WERI-Rb-1 (cell line): ENCODE measurements at regions not wholly inside any gene's neighbourhood (a gene's known extent, or its start where the extent isn't known, plus 50 kb on each side); places are given as distances from the start of the nearest gene placed in this dataset.

Source experiments
- DNase-seq: peaks from one replicate; pipeline ENCODE4 v3.0.0-alpha.2; 2020
- H3K27ac ChIP-seq: fragments of 250-450 bp; sonication (Bioruptor Pico); 2 replicates; pipeline ENCODE4 v1.5.1; 2020; ENCODE audit warnings: mild to moderate bottlenecking, moderate library complexity
- H3K27me3 ChIP-seq: fragments of 250-450 bp; sonication (Bioruptor Pico); 2 replicates; pipeline ENCODE4 v1.5.1; 2021; ENCODE audit warnings: mild to moderate bottlenecking, low read depth, moderate library complexity; ENCODE audit not compliant: insufficient read depth, severe bottlenecking
- H3K36me3 ChIP-seq: fragments of 250-450 bp; sonication (Bioruptor Pico); 2 replicates; pipeline ENCODE4 v1.5.1; 2020; ENCODE audit warnings: mild to moderate bottlenecking, moderate library complexity
- H3K4me3 ChIP-seq: 2 replicates; pipeline ENCODE4 v1.5.1; 2011; ENCODE audit warnings: low read depth, mild to moderate bottlenecking, control low read depth, low read length
- H3K9me3 ChIP-seq: fragments of 250-450 bp; sonication (Bioruptor Pico); 2 replicates; pipeline ENCODE4 v1.5.1; 2021; ENCODE audit warnings: mild to moderate bottlenecking, moderate library complexity; ENCODE audit not compliant: severe bottlenecking
- TF ChIP-seq, protein P1 (sequence below): IDR thresholded peaks from 2 replicates; pipeline ENCODE4 v1.5.1; 2011; ENCODE audit warnings: low read depth, mild to moderate bottlenecking, control low read depth, inconsistent platforms, low read length

DNA sequence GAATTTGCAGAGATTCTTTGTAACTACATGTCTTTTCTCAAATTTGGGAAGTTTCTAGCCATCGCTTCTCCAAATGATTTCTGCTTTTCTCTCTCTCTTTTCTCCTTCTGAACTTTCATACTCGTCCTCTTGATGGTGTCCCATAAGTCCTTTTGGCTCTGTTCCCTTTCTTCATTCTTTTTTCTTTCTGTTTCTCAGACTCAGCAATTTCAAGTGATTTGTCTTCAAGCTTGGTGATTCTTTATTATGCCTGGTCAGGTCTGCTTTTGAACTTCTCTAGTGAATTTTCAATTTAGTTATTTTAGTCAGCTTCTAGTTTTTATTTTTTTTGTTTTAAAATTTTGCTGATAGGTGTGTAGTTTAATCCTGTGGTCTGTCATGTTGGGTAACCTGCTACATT is 57.6 kb upstream of the EEF1E1 start:
- Histone ChIP-seq H3K36me3 (no peaks in the 10 kb centered on the region), H3K9me3 (no peaks in the 10 kb centered on the region), H3K27me3 (no peaks in the 10 kb centered on the region), H3K4me3 (no peak overlapping the region), H3K27ac (no peak overlapping the region)
- TF ChIP-seq, protein P1, sequence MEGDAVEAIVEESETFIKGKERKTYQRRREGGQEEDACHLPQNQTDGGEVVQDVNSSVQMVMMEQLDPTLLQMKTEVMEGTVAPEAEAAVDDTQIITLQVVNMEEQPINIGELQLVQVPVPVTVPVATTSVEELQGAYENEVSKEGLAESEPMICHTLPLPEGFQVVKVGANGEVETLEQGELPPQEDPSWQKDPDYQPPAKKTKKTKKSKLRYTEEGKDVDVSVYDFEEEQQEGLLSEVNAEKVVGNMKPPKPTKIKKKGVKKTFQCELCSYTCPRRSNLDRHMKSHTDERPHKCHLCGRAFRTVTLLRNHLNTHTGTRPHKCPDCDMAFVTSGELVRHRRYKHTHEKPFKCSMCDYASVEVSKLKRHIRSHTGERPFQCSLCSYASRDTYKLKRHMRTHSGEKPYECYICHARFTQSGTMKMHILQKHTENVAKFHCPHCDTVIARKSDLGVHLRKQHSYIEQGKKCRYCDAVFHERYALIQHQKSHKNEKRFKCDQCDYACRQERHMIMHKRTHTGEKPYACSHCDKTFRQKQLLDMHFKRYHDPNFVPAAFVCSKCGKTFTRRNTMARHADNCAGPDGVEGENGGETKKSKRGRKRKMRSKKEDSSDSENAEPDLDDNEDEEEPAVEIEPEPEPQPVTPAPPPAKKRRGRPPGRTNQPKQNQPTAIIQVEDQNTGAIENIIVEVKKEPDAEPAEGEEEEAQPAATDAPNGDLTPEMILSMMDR: no peak
- no peak for DNase-seq

DNA sequence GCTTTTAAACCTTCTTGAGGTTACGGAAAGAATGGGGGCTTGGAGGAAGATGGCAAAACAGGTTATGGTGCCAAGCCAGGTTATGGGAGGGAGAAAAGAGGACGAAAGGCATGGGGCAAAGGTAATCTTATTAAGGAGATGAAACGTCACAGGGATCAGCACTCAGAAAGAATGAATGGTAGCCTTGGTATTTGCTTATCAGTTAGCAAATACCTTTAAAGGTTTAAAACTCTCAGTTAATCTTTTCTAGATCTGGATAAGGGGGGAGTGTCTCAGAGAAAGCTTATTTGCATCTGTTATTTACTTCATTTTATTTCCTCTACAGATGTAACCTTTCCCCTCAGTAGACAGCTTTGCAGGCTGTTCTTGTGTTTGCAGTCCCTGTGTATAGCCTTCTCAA is 55.5 kb upstream of the EEF1E1 start:
- Histone ChIP-seq H3K4me3 (no peak overlapping the region), H3K36me3 (no peaks in the 10 kb centered on the region), H3K27ac (no peak overlapping the region), H3K27me3 (peaks cover 3% of the 10 kb centered on the region), H3K9me3 (no peaks in the 10 kb centered on the region)
- no peak for DNase-seq
- TF ChIP-seq, protein P1: no peak

DNA sequence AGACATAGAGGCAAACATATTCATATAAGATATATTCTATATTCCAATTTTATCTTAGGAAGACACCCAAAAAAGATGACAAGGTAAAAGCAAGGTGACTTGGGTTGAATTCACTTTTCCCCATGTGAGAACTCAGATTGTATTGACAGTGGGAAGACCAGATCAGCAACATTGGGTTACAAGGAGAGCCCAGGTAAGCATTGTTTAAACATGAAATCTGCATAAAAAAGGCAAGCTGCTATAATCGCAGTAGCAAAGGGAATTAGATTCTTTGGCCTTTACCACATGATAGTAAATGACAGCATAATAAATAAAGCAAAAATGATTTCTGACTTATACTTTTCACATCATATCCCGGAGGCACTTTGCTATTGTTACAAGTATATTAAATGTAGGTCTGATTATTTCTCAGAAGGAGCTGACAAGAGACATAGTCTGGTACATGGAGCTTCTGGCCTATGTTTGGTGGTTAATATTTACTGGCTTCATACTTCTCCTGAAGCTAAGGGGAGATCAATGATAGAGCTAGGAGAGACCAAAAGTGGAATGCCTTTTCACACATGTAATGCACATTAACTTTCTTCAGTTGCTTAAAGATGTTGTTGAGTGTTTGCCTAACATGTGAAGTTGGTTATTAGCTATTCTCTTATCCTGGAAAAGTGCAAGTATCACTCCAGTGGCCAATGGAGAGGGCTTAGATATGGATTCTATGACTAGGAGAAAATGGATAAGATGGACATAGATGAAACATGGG is 53.1 kb upstream of the EEF1E1 start:
- no peak for DNase-seq

More for the DNA sequence above, 53.1 kb upstream of the EEF1E1 start:
- Histone ChIP-seq H3K9me3 (no peaks in the 10 kb centered on the region), H3K27ac (no peak overlapping the region), H3K4me3 (no peak overlapping the region), H3K27me3 (peaks cover 3% of the 10 kb centered on the region), H3K36me3 (no peaks in the 10 kb centered on the region)
- TF ChIP-seq, protein P1: no peak
